Epidermal melanocyte (primary cell): ENCODE measurements at regions not wholly inside any gene's neighbourhood (a gene's known extent, or its start where the extent isn't known, plus 50 kb on each side); places are given as distances from the start of the nearest gene placed in this dataset.

Experiments used
- DNase-seq: peaks from one replicate; pipeline ENCODE4 v3.0.0; 2011; ENCODE audit warnings: low spot score; ENCODE audit not compliant: insufficient read length

DNA sequence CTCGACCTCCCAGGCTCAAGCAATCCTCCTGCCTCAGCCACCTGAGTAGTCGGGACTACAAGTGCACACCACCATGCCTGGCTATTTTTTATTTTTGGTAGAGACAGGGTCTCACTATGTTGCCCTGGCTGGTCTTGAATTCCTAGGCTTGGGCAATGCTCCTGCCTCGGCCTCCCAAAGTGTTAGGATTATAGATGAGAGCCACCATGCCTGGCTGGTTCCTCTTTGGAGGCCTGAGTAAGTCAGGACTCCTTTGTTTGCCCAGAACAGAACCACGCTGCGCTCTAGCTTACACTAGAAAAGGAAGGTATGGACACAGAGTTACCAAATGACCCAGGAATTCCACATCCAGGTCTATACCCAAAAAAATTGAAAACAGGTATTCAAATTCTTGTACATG lies 135.9 kb upstream of the SLC1A4 start:
- DNase-seq: no peak

DNA sequence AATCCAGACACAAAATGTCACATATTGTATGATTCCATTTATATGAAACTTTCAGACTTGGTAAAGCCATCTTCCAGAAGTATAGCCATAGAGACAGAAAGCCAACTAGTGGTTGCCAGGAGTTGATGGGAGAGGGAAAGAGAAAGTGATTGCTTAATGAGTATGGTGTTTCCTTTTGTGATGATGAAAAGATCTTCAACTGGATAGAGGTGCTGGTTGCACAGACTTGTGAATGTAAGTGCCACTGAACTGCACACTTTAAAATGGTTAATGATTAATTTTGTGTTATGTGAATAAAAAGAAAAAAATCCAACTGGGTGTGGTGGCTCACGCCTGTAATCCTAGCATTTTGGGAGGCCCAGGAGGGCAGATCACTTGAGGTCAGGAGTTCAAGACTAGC lies 135.3 kb upstream of the SLC1A4 start:
- DNase-seq: no peak

DNA sequence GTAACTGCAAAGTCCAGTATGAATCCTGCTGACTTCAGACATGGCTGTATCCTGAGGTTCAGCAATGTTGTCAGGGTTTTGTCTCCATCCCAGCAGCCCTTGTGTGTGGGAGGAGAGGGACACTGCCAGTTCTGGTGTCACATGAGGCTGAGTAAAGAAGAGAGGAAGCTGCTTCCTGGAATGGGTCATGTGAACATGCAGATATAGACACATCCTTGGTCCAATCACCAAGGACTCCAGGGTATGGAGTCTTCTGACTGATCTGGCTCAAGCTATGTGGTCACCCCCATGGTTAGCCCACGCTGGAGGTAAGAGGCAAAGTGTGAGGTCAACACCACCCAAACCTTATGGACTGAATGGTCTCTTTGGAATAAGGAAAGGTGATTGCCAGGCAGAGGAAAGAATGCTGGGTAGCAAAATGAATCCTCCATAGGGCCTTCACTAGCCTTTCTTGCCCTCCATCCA lies 134.4 kb upstream of the SLC1A4 start:
- DNase-seq: no peak

DNA sequence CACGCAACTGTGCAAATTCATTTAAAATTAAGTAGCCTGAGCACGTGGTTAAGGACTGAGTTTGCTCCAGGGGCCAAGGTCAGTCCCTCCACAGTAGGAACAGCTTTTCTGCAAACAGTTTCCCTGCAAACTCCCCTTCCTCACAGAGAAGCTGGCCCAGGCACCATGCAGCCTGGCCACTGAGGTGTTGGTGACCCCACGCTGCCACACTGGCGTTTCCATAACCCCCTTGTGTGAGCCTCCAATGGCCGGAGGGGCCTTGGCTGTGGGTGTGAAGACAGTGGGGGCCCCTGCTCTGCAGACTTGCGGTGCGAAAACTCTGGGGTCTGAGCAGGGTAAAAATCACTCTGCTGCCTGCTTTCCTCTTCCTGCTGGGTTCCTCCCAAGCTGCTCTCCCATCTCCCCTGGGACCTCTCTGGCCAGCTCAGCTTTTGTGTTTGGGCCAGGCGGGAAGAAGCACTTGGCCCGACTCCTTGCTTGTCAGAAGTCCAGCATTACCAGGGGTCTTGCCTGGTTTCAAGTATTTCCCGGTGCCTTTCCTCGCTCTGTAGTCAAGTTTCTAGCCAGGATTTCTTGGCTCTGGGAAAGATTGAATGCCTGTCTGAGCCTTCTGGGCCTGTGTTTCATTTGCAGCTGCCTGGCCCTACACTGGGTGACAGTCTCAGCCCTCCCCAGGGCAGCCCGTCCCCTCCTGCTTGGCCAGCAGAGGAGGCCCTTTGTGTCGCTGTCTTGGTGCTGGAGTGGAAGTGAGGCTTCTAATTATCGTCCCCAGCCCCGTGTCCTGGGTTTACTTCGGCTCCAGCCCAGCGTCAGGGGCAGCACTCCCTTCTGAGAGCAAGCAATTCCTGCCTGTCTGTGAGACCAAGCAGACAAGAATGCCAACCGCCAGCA lies 131.4 kb upstream of the SLC1A4 start:
- DNase-seq: no peak

DNA sequence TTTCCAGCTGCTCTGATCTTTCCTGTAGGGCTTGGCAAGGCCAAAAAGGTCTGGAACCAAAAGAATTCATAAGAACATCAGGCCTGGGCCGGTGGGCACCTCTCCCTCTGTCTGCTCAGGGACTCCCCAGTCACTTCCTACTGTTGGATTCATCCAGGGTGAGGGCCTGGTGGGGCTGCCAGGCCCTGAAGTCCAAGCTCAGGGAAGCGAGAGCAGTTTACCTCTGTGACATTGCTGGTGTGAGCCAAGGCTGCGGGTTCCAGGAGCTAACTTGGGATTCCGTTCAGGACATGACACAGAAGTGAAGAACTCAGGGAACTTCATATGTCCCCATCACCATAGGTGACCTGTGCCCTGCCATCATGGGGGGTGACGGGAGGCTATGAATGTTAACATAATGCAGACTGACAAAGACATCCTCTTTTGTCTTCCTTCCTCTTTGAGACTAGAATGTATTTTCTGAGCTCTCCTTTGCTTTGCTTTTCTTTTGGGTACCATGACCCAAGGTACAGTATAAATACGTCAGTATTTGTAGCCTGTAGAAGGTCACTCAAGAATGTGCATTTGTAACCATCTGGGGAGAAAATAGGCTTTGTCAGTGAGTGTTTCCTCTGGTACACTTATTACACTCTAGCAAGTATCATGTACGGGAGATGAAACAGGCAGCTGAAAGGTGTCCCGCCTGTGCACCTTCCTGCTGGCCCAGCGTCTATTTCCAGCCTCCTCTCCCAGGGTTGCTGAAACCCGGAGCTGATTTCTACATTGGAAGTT lies 130.5 kb upstream of the SLC1A4 start:
- no peak for DNase-seq

DNA sequence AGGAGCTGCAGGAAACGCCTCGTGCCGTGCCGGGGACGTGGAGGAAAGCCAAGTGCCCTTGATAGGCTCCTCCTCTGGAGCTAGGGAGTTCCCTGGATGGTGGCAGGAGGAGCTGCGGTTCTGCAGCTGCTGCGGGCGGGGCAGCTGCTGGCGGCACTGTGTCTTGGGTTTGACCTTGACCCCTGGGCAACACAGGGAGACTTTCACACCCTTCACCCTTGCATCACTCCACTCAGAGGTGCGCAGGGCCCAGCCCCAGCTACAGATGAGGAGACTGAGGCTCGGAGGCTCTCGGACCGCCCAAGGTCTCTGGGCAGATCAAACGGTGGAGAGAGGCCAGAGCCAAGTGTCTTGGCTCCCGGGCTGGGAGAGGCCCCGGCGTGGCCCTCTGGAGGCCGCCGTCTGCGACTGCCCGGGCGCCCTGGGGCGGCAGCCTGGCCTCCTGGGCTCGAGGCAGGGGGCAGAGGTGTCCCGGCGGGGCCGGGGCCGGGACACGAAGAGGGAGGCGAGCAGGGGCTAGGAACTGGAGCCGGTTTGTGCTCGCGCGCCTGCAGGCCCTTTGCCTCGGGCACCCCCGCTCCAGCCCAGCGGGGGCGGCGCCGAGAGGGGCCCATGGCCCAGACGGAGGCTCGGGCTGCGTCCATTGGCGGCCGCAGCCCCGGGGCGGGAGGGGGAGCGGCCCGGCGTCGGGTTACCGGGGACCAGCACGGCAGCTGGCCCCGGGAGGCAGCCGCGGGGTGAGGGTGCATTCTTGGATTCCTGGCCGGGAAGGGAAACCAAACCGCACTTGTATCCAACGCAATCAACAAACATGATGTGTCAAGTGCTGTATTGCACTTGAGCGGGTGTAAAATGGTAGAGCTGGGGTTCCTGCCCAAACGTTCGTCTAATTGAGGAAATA lies 129.6 kb upstream of the SLC1A4 start:
- DNase-seq: peak; percentile 97

DNA sequence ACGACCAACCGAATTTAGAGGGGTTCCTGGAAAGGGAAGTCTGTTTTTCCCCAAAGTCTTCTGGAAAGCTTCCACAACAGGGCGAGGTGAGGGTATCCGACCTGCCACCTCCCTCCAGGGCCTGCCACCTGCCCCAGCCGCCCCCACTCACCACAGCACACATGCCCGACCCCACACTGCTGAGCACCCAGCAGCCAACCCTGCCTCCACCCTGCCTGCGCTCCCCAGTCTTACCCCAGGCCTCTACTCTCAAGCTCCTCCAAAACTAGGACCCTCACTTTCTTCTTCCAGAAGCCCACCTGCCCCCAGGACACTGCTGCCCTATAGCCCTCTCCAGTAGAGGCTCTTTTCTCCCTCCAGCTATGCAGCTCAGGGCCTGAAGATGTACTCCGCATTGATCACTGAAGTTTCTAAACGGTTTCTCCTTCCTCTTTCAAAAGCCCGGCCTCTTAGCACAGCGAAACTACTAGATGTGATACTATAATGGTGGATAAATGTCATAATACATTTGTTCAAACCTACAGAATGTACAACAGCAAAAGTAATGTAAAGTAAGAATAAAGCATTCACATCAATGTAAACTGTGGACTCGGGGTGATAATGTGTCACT lies 128.8 kb upstream of the SLC1A4 start:
- no peak for DNase-seq

DNA sequence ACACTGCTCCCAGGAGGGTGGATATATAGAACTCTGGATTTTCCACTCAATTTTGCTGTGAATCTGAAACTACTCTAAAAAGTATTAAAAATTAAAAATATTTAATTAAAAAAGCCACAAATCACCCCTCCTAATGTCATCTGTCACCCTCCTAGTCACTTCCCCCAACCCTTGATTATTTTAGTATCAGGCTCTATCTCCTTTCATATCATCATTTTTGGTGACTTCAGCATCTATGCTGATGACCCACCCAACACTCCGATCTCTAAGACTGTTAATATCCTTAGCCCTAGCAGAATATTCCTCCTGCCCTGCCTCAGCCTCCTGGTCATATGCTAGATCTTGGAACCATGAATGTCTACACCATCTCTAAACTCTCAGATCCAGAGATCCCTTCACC lies 128.3 kb upstream of the SLC1A4 start:
- no peak for DNase-seq

DNA sequence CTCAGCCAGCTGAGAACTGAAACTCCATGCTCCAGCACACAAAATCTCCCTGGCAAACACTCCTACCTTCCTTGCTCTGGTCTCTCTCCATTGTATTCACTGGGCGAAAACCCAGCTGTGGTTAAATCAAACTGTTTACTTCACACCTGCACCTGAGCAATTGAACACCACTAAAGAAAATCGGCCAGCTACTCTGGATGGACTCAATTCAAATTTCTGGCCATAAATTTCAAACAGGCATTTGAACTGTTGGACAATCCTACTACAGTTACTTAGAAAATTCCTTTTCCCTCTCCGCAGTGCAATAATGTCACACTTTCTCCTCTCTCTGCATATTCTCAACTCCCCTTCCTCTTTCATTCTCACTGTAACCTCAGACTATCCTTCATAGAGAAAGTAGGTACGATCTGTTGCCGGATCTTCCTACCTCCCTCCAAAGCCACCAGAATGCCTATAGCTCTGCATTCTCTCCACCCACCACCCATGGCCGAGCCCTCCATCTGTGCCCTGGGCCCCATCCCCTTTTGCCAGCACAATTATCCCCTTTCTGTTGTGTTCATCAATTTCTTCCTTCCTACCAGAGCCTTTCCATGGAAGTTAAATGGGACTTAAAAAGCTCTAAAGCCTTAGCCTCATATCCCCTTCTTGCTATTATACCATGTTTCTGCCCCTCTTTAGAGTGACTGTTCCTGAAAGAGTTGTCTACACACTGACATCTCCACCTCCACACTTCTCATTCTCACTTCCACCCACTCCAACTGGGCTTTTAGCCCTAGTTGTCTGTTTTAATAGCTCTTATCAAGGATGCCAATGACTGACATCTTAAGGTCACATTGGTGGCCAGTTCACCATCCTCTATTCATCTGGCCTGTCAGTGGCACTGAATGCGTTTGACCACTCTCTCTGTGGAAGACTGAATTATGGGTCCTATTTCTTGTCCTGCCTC lies 127.5 kb upstream of the SLC1A4 start:
- DNase-seq: no peak

DNA sequence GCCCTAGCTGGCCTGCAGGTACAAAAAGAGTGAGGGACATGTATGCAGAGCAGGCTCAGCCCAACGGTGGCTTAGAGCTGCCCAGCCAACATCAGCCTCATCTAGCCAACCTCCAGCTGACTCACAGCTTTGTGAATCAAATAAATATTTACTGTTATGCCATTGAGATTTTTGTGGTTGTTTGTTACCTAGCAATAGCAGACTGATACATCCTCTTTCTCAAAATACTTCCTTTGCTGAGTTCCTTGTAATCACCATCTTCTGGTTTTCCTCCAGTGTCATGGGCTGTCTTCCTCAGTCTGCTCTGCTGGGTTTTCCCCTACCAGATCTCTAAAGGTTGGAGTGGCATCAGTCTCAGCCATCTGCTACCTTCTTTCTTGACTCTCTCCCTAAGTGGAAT lies 126.6 kb upstream of the SLC1A4 start:
- no peak for DNase-seq

DNA sequence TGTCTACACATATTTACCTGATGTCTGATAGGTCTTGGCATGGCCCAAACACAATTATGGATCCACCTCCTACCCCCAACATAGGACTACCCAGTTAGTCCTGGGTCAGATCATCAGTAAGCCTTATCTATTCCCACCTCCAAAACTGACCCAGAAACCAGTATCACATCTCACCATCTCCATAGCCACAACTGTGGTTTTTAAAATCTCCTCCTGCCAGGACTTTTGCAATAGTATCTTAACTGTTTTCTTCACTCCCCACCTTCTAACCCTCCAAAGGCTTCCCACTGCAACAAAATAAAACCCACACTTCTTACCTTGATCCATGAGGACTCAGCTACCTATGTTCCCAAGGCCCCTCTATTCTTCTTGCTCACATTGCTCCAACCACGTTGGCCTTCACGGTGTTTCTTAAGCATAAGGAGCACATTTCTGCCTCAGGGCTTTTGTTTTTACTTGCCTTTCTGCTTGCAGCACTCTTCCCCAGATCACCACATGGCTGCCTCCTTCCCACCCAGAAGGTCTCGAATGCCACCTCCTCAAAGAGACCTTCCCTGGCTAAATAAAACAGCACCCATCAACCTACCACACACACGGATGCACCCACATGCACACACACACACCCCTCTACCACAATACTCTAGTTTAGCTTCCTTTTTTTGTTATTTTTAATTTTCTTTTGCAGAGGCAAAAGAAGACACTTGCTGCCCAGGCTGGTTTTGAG lies 125.9 kb upstream of the SLC1A4 start:
- DNase-seq: no peak

DNA sequence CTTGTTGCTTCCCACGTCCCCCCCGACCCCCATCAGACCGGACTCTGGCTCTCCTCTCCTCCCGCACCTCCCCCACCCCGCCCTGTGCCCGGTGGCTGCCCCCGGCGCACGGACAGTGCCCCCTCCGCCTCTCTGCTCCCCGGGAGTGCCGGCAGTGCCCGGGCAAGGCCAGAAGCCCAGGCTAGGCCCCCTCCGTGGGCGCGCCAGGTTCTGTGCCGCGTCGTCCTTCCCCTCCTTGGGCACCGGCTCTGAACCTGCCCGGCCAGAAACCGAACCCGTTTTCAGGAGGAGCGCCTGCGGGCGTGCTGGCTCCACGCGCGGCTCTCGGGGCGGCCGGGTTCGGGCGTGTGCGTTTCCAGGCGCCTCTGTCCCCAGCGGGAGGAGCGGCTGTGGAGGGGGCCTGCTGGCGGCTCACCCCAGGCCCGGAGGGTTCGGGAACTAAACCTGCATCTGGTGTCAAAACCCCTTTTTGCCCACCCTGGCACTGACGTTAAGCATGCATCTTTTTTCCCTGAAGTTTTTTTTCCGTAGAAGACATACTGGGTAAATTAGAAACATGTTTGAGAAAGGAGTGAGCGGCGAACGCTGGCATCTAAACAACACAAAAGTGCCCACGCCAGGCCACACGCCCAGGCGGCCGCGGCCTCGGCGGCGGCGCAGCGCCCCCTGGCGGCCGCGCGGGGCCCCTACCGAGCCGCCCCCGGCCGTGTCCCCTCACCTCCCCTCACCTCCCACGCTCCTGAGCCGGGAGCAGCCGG lies 123.9 kb upstream of the SLC1A4 start:
- peak; percentile 82 for DNase-seq

DNA sequence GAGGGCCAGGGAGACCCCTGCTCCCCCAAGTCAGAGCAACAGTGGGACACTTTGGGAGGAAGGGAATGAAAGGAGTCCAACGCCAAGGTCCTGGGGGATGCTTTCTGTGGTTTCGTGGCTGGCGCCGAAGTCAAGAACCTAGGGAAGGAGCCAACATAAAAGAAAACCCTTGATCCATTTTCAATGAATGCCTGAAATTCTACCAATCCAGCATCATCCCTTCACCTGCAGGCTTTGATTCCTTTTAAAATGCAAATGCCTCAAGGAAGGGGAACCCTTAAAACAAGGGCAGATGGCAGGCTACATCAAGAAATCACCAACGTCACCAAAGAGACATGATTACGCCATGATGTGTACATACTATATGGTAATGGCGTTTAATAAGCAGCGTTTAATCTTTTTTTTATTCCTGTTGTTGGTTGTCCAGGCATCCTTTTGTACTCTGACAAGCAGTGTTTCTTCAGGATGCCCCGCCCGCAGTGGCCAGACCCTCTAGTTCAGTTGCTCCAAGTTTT lies 123.3 kb upstream of the SLC1A4 start:
- no peak for DNase-seq

DNA sequence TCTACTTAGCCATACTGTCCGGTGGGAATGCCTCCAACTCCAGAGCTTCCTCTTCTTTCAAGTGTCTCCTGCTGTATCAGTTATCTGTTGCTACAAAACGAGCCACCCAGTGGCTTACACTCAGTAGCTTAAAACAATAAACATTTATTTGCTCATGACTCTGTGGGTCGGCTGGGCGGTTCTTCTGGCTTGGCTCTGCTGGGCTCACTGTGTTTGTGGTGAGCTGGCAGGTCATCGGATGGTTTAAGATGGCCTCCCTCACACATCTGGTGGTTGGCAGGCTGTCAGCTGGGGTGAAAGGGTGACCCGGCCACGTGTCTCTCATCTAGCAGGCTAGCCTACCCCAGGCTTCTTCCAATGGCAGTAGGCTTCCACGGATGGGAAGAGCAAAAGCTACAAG lies 122.4 kb upstream of the SLC1A4 start:
- no peak for DNase-seq

DNA sequence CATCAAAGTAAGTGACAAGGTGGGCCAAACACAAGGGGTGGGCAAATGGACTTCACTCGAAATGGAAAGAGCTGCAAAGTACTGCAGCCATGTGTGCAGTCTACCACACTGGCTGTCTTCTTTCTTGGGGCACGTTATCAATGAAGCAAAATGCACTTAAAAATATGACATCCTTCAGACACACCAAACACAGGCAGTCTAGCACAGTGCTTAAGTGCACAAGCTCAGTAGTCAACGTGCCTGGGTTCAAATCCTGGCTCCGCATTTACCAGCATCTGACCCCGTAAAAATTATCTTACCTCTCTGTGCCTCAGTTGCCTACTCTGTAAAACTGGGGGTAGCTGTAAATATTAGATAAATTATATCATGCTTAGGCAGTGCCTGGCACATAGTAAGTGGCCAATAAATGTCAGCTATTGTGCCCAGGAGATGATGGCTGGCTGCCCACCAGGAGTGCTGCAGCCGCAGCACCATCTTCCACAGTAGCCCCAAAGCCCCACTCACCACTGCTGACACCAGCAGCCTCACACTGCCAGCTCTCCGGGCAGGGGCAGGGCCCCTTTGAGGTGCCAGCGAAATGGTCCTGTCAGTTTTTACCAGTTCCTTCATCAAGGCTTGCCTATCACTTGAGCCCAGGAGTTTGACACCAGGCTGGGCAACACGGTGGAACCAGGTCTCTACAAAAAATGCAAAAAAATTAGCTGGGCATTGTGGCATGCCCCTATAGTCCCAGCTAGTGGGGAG lies 121.8 kb upstream of the SLC1A4 start:
- DNase-seq: no peak

DNA sequence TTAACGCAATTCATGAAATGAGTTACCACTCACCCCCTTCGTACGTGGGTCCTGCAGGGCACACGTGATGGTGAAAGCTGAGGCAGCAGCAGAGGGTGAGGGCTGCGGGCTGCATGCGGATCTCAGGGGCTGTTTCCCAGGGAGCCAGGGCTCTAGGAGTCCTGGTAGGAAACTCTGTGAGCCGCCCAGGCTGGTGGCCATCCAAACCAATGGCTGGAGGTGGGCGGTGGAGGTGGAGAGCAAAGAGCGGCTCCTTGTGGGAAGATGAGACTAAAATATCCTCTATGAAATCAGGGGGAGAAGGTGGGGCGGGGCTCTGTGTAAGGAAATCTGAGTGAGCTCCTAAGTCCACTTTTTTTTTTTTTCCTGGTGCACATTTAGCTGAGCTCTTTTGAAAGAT lies 120.1 kb upstream of the SLC1A4 start:
- no peak for DNase-seq

DNA sequence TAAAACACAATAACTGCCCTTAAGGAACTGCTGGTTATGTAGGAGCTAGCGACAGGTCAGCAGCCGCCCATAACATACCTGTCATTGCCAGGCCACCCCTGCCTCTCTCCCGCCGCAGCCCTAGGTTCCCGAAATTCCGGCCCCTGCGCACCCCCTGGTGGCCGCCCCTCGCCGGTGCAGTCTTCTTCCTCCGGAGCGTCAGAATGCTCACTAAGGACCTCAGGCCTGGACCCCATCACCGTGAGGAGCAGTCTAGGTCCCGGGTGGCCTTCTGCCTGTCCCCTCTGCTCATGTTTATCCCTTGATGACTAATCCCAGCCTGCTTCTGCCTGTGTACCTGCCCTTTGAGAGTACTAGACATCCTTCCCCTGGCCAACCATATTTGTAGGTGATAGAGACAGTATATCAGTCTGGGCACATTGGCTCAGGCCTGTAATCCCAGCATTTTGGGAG lies 115.7 kb upstream of the SLC1A4 start:
- DNase-seq: peak; percentile 56

DNA sequence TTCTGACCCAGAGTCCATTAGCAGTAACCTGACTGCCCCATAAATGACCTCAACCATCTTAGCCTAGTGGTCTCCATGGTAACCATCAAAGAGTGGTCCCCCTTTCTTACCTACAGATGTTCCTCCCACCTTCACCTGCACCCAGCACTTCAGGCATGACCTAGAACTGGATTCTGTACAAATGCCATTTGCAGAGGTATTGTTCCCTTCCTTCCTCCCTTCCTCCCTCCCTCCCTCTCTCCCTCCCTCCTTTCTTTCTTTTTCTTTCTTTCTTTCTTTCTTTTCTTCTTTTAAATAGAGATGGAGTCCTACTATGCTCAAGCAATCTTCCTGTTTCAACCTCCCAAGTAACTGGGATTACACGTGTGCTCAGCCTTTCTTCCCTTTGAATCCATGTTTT lies 114.6 kb upstream of the SLC1A4 start:
- no peak for DNase-seq
